ENCODE measurements at regions not wholly inside any gene's neighbourhood (a gene's known extent, or its start where the extent isn't known, plus 50 kb on each side); places are given as distances from the start of the nearest gene placed in this dataset.
"Not testable (repeated sequence)": the region's sequence is repeated elsewhere in the genome, so short reads cannot be mapped to it uniquely, and the experiment has no call there.

DNA sequence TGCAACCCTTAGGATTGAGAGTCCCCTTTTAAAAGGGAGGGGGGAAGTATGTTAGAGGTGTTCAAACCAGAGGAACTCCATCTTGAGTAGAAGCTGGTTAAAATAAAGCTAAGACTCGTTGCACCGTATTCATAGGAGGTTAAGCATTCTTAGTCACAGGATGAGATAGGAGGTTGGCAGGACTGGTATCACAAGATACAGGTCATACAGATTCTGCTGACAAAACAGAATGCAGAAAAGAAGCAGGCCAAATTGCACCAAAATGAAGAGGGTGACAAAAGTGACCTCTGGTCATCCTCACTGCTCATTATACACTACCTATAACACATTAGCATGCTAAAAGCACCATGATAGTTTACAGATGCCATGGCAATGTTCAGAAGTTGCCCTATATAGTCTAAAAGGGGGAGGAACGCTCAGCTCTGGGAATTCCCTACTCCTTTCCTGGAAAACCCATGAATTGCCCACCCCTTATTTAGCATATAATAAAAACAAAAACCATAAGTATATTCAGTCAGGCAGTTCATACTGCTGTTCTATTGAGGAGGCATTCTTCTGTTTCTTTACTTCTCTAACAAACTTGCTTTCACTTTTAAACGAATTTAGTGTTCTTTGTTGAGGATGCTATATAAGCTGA, 192.2 kb upstream of the NDUFV2 start:
- no peaks in the 10 kb centered on the region for H3K27me3 ChIP-seq
- no peak overlapping the region for H3K4me3 ChIP-seq
- no peaks in the 10 kb centered on the region for H3K36me3 ChIP-seq
- no peaks in the 10 kb centered on the region for H3K9me3 ChIP-seq
- H3K4me1 ChIP-seq, result no peaks in the 10 kb centered on the region
- intact Hi-C loops (cut with DNase I), result no loop called here
- H3K27ac ChIP-seq, result no peak overlapping the region
- no peak for TF ChIP-seq POLR2A (IDR thresholded peaks at IDR 0.05)
- TF ChIP-seq, protein P1, sequence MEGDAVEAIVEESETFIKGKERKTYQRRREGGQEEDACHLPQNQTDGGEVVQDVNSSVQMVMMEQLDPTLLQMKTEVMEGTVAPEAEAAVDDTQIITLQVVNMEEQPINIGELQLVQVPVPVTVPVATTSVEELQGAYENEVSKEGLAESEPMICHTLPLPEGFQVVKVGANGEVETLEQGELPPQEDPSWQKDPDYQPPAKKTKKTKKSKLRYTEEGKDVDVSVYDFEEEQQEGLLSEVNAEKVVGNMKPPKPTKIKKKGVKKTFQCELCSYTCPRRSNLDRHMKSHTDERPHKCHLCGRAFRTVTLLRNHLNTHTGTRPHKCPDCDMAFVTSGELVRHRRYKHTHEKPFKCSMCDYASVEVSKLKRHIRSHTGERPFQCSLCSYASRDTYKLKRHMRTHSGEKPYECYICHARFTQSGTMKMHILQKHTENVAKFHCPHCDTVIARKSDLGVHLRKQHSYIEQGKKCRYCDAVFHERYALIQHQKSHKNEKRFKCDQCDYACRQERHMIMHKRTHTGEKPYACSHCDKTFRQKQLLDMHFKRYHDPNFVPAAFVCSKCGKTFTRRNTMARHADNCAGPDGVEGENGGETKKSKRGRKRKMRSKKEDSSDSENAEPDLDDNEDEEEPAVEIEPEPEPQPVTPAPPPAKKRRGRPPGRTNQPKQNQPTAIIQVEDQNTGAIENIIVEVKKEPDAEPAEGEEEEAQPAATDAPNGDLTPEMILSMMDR (IDR thresholded peaks at IDR 0.05), result no peak
- no peak for TF ChIP-seq POLR2AphosphoS5 (IDR thresholded peaks at IDR 0.05; ENCODE audit: insufficient read depth in 1 of 2, low read depth in 1 of 2)
- no peak for DNase-seq (ENCODE audit: extremely low spot score in 2 of 2)

DNA sequence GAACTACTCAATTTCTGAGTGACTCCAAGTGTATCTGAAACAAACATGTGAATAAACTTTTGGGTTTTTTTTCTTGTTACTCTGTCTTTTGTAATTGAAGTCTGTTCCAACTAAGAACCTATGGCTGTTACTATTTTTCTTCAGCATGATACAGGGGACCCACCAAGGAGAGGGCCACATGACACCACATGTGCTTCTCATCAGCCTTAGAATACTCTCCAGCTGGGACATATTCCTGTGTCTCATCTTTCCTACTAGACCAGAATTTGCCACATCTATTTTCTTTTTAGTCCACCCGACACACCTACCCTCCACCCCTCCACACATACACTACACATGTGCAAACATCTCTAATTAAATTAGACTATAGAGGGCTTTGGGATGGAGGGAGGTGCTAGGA, 191.7 kb upstream of the NDUFV2 start:
- Histone ChIP-seq H3K27ac (no peak overlapping the region), H3K27me3 (no peaks in the 10 kb centered on the region), H3K36me3 (no peaks in the 10 kb centered on the region), H3K9me3 (no peaks in the 10 kb centered on the region), H3K4me3 (no peak overlapping the region), H3K4me1 (no peaks in the 10 kb centered on the region)
- DNase-seq (ENCODE audit: extremely low spot score in 2 of 2), result no peak
- intact Hi-C loops (cut with DNase I), result no loop called here
- TF ChIP-seq, protein P1 (IDR thresholded peaks at IDR 0.05), result no peak
- TF ChIP-seq POLR2A (IDR thresholded peaks at IDR 0.05) (no peak), POLR2AphosphoS5 (IDR thresholded peaks at IDR 0.05; ENCODE audit: insufficient read depth in 1 of 2, low read depth in 1 of 2) (no peak)

DNA sequence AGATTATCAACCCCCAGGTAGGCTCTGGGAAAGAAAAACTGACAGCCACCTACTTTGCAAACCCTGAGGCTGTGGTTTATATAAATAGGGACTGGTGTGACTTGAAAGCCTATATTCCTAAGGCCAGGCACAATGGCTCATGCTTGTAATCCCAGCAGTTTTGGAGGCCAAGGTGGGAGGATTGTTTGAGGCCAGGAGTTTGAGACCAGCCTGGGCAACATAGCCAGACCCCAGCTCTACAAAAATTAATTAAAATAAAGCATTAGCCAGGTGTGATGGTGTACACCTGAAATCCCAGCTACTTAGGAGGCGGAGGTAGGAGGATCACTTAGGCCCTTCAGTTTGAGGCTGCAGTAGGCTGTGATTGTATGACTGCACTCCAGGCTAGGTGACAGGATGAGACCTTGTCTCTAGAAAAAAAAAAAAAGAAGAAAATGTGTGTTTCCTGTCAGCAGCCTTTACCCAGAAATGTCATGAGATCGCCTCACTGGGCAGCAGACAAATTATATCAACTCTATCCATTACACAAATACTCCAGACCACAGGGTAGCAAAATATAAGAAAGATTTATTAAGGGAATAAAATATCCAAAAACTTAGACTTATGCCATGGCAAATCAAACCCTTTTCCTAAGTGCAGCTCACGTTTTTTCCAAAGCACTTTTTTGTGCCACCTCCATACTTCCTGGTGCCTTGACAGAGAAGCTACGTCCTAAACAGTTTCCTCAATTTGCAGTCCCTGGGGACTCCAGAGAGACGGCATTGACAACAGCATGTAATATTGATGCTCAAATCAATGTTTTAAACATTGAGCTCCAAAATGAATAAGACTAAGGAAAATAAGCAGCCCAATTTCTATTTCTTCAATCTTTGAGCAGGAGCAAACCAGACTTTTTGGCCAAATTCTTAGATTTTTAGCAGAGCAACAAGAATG, 190.8 kb upstream of the NDUFV2 start:
- no peaks in the 10 kb centered on the region for H3K36me3 ChIP-seq
- DNase-seq (ENCODE audit: extremely low spot score in 2 of 2), result no peak

DNA sequence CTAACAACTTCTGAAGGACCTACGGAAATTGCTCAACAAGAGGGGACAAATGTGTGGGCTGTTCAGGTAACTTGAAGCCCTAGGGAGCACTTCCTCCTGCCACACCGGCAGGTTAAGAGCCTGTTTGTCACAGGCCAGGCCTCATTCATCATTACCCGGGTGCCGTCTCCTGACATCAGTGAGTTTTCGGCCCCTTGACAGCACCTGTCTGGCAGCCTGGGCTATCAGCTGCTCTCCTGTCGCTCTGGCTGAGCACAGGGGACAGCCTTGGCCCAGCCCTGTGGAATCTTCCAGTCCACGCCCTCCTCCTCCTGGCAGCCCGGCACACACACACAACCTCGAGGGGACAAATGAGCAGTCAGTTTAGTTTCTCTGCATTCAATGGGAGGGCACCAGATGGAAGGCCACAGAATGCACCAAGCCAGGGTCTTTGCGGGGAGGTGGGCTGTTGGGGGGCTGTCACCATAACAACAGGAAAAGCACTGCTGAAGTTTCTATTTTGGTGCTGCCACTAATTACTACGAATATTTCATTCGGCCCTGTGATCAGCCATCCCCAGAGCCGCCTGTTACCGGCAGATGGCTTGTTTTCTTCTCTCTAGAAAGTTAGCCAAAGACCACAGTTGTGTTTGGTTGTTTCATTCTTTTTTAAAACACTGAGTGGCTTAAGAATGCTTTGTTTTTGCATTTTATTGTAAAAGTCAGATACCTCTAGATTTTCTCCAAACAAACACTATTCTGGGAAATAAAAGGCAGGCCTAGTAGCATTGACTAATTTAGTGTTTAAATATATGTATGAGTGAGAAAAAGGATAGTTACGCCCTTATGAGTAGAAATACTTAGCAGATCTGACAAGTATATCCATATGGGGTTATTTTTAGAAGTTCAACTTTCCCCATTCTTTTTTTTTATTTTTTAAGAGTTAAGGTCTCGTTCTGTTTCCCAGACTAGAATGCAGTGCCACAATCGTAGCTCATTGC, 189.9 kb upstream of the NDUFV2 start:
- Histone ChIP-seq H3K27ac (no peak overlapping the region), H3K9me3 (no peaks in the 10 kb centered on the region), H3K4me3 (no peak overlapping the region), H3K36me3 (no peaks in the 10 kb centered on the region), H3K27me3 (no peaks in the 10 kb centered on the region), H3K4me1 (no peaks in the 10 kb centered on the region)
- DNase-seq (ENCODE audit: extremely low spot score in 2 of 2), result no peak
- TF ChIP-seq POLR2A (IDR thresholded peaks at IDR 0.05), result no peak
- intact Hi-C loops (cut with DNase I), result no loop called here

More for the DNA sequence above, 190.8 kb upstream of the NDUFV2 start:
- intact Hi-C loops (cut with DNase I), result no loop called here
- TF ChIP-seq POLR2A (IDR thresholded peaks at IDR 0.05), result no peak
- no peak for TF ChIP-seq POLR2AphosphoS5 (IDR thresholded peaks at IDR 0.05; ENCODE audit: insufficient read depth in 1 of 2, low read depth in 1 of 2)
- TF ChIP-seq, protein P1 (IDR thresholded peaks at IDR 0.05), result no peak
- H3K4me1 ChIP-seq, result no peaks in the 10 kb centered on the region
- no peak overlapping the region for H3K4me3 ChIP-seq
- no peak overlapping the region for H3K27ac ChIP-seq
- no peaks in the 10 kb centered on the region for H3K9me3 ChIP-seq
- no peaks in the 10 kb centered on the region for H3K27me3 ChIP-seq

DNA sequence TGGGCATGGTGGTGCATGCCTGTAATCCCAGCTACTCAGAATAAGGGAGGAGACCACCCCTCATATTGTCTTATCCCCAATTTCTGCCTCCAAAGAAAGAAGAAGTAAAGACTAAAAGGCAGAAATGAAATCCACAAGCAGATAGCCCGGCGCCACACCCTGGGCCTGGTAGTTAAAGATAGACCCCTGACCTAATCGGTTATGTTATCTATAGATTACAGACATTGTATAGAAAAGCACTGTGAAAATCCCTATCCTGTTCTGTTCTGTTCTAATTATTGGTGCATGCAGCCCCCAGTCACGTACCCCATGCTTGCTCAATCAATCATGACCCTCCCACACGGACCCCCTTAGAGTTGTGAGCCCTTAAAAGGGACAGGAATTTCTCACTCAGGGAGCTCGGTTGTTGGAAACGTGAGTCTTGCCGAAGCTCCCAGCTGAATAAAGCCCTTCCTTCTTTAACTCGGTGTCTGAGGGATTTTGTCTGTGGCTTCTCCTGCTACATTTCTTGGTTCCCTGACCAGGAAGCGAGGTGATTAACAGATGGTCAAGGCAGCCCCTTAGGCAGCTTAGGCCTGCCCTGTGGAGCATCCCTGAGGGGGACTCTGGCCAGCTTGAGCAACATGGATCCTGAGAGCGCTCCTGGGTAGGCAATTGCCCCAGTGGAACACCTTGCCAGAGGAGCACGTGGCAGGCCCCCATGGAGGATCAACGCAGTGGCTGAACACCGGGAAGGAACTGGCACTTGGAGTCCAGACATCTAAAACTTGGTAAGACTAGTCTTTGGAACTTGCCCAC, 188.7 kb upstream of the NDUFV2 start:
- intact Hi-C loops (cut with DNase I); H3K27me3 ChIP-seq; DNase-seq (ENCODE audit: extremely low spot score in 2 of 2); H3K4me3 ChIP-seq; H3K4me1 ChIP-seq; H3K27ac ChIP-seq; H3K36me3 ChIP-seq; H3K9me3 ChIP-seq: not testable (repeated sequence)

DNA sequence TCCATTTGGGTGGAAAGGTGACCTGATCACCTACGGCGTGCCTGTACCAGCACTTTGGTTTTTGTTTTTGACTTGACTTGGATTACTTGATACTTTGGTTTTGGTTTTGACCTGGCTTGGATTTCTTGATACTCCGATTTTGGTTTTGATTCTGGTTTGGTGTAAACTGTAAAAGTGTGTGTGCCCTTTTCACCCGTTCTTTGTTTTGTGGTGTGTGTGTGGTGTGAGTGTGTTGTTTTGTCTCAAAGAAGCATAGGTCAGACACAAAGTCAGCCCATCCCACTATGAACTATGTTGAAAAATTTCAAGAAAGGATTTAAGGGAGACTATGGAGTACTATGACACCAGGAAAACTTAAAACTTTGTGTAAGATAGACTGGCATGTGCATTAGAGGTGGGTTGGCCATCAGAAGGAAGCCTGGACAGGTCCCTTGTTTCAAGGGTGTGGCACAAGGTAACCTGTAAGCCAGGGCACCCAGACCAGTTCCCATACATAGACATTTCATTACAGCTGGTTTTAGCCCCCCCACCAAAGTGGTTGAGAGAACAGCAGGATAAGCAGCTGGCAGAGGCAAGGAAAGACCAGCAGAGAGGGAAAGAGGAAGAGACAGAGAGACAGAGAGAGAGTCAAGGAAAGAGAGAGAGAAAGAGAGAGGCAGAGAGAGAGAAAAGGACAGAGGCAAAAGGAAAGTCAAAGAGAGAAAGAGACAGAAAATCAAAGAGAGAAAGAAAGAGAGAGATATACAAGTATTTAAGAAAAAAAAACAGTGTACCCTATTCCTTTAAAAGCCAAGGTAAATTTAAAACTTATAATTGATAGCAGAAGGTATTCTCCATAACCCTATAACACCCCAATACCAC, 187.9 kb upstream of the NDUFV2 start:
- H3K9me3 ChIP-seq; H3K4me3 ChIP-seq; DNase-seq (ENCODE audit: extremely low spot score in 2 of 2); H3K27ac ChIP-seq; intact Hi-C loops (cut with DNase I); H3K4me1 ChIP-seq; H3K36me3 ChIP-seq; H3K27me3 ChIP-seq: not testable (repeated sequence)

DNA sequence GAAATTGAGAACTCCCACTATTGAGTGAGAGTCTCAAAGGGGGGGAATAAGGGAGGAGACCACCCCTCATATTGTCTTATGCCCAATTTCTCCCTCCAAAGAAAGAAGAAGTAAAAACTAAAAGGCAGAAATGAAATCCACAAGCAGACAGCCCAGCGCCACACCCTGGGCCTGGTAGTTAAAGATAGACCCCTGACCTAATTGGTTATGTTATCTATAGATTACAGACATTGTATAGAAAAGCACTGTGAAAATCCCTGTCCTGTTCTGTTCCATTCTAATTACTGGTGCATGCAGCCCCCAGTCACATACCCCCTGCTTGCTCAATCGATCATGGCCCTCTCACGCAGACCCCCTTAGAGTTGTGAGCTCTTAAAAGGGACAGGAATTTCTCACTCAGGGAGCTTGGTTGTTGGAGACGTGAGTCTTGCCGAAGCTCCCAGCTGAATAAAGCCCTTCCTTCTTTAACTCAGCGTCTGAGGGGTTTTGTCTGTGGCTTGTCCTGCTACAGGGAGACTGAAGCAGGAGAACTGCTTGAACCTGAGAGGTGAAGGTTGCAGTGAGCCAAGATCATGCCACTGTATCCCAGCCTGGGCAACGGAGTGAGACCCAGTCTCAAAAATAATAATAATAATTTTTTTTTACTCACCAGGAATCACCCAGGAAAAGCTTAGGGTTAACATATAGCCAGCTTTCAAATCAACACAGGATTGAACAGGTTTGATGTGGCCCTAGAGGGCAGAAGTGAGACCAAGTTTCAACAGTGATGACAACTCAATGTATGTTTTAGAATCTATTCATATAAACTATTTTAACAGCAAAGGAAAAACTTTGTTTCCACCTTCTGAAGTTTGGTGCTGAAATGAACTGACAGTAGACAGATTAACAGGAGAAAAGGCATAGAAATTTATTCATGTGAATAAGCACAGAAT, 181.4 kb upstream of the NDUFV2 start:
- H3K9me3 ChIP-seq; H3K27ac ChIP-seq; H3K4me3 ChIP-seq; H3K4me1 ChIP-seq; DNase-seq (ENCODE audit: extremely low spot score in 2 of 2); H3K27me3 ChIP-seq; H3K36me3 ChIP-seq; intact Hi-C loops (cut with DNase I): not testable (repeated sequence)
